ENCODE measurements at regions not wholly inside any gene's neighbourhood (a gene's known extent, or its start where the extent isn't known, plus 50 kb on each side); places are given as distances from the start of the nearest gene placed in this dataset.

- DNase-seq (ENCODE audit: low spot score in 2 of 2), result no peak
- H3K36me3 ChIP-seq, result no peaks in the 10 kb centered on the region
- no peaks in the 10 kb centered on the region for H3K27me3 ChIP-seq
- H3K4me3 ChIP-seq, result no peak overlapping the region
- H3K4me1 ChIP-seq, result peaks cover 3% of the 10 kb centered on the region
- TF ChIP-seq POLR2A (IDR thresholded peaks at IDR 0.05), result no peak
- no peaks in the 10 kb centered on the region for H3K9me3 ChIP-seq
- 40% methylated on average over 2 of the region's 2 CpGs for WGBS
- H3K27ac ChIP-seq, result no peak overlapping the region
Observed at GRCh38 chr4:71251261-71251660, 87.6 kb upstream of the SLC4A4 start.

DNA sequence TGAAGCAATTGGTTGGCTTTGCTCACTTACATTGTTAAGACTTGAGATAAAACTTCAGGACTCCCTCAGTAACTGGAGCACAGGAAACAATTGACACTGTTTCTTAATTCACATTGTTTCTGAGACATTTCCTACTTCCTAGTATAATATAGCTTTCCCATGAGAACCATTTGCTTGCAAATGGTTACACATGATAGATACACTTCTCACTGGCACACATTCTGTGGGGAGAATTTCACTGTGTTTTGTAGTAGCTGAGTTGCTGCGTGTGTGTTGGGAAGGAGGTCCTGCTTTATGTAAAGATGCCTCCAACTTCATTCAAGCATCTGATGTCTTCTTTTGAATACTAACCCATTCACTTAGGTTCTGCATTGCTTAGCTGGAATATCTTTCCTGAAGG, 85.3 kb upstream of the SLC4A4 start:
- Histone ChIP-seq H3K4me1 (peaks cover 3% of the 10 kb centered on the region), H3K27ac (no peak overlapping the region), H3K9me3 (no peaks in the 10 kb centered on the region), H3K4me3 (no peak overlapping the region), H3K36me3 (no peaks in the 10 kb centered on the region), H3K27me3 (no peaks in the 10 kb centered on the region)
- WGBS, result 37% methylated on average over 1 of the region's 1 CpG
- DNase-seq (ENCODE audit: low spot score in 2 of 2), result no peak
- TF ChIP-seq CTCF (IDR thresholded peaks at IDR 0.05), result no peak
- no peak for TF ChIP-seq POLR2AphosphoS5 (IDR thresholded peaks at IDR 0.05)
- no peak for TF ChIP-seq POLR2A (IDR thresholded peaks at IDR 0.05)

DNA sequence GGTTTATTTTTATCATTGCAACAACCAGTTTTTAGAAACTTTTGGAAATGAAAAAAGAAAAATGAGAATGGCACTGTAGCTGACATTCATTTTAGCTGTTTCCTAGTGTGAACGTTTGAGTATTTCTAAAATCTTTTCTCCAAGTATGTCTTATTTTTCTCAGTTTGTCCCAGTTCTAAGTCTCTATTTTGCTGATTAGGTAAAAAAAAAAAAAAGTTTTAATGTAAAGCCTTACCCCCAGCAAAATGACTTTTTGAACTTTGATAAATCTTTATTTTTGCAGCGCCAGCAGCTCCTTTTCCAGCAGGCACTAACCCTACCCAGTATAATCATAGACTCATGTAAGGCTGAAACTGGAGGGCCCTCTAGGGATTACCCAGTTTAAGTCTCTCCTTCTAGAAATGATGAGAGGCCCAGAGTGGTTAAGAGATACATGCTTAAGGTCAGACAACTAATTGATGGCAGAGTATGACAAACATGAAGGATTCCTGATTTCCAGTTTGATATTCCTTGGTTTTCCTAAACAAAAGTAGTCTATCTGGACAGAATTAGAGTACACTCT, 84.3 kb upstream of the SLC4A4 start:
- WGBS, result 79% methylated on average over 2 of the region's 2 CpGs
- no peak overlapping the region for H3K27ac ChIP-seq

DNA sequence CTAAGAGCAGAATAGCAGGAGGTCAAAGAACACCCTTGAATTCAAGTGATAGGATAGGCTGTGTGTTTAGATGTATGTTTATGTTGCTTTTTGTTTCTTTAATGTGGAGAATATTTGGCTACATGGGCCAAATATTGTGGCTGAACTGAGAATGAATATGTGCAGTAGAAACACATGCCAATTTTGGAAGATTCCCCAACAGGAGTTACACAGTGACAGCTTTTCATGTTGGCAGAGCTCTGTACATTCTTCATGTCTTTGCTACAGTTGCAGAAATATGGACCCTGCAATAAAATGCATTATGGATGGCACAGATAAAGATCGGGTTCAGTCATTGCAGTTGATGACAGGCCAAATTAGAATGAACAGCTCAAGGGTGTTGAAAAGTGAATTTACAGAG, 82.8 kb upstream of the SLC4A4 start:
- no peak for DNase-seq (ENCODE audit: low spot score in 2 of 2)
- H3K9me3 ChIP-seq, result no peaks in the 10 kb centered on the region
- H3K4me1 ChIP-seq, result peaks cover 22% of the 10 kb centered on the region
- no peaks in the 10 kb centered on the region for H3K27me3 ChIP-seq
- WGBS, result 73% methylated on average over 1 of the region's 1 CpG
- TF ChIP-seq CTCF (IDR thresholded peaks at IDR 0.05) (no peak), EP300 (IDR thresholded peaks at IDR 0.05) (no peak), POLR2A (IDR thresholded peaks at IDR 0.05) (no peak), POLR2AphosphoS5 (IDR thresholded peaks at IDR 0.05) (no peak)
- no peak overlapping the region for H3K4me3 ChIP-seq
- no peak overlapping the region for H3K27ac ChIP-seq
- no peaks in the 10 kb centered on the region for H3K36me3 ChIP-seq

More for the DNA sequence above, 84.3 kb upstream of the SLC4A4 start:
- Histone ChIP-seq H3K9me3 (no peaks in the 10 kb centered on the region), H3K36me3 (no peaks in the 10 kb centered on the region), H3K4me1 (peaks cover 7% of the 10 kb centered on the region), H3K27me3 (no peaks in the 10 kb centered on the region), H3K4me3 (no peak overlapping the region)
- TF ChIP-seq EP300 (IDR thresholded peaks at IDR 0.05), result no peak
- TF ChIP-seq POLR2AphosphoS5 (IDR thresholded peaks at IDR 0.05), result no peak
- TF ChIP-seq CTCF (IDR thresholded peaks at IDR 0.05), result no peak
- no peak for TF ChIP-seq POLR2A (IDR thresholded peaks at IDR 0.05)
- DNase-seq (ENCODE audit: low spot score in 2 of 2), result no peak

GRCh38 chr4:71257761-71258160, 81.1 kb upstream of the SLC4A4 start:
- H3K36me3 ChIP-seq, result no peaks in the 10 kb centered on the region
- no peak overlapping the region for H3K4me3 ChIP-seq
- H3K4me1 ChIP-seq, result peaks cover 28% of the 10 kb centered on the region
- no peaks in the 10 kb centered on the region for H3K27me3 ChIP-seq
- no peaks in the 10 kb centered on the region for H3K9me3 ChIP-seq
- DNase-seq (ENCODE audit: low spot score in 2 of 2), result no peak
- TF ChIP-seq CTCF (IDR thresholded peaks at IDR 0.05) (no peak), POLR2AphosphoS5 (IDR thresholded peaks at IDR 0.05) (no peak), POLR2A (IDR thresholded peaks at IDR 0.05) (no peak)
- H3K27ac ChIP-seq, result no peak overlapping the region
- 57% methylated on average over 3 of the region's 3 CpGs for WGBS

DNA sequence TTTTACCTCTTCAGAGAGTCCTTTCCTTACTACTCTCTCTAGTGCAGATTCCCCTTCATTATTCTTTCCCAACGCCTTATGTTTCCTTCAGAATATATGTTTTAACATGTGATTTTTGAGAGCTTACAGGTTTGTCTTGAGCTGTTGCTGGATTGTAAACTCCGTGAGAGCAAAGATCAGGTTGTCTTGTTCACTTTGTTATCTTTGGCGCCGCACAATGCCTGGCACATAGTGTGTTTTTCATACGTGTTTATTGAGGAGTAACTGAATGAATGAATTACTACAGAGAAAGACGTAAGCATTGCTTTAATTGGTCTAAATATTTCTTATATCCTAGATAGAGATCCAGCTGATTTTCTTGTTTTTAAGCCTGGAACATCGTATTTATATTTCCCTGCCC, 80.5 kb upstream of the SLC4A4 start:
- DNase-seq (ENCODE audit: low spot score in 2 of 2), result no peak
- H3K9me3 ChIP-seq, result no peaks in the 10 kb centered on the region
- H3K27me3 ChIP-seq, result no peaks in the 10 kb centered on the region
- 85% methylated on average over 7 of the region's 7 CpGs for WGBS
- H3K27ac ChIP-seq, result no peak overlapping the region
- TF ChIP-seq CTCF (IDR thresholded peaks at IDR 0.05) (no peak), POLR2A (IDR thresholded peaks at IDR 0.05) (no peak), POLR2AphosphoS5 (IDR thresholded peaks at IDR 0.05) (no peak), EP300 (IDR thresholded peaks at IDR 0.05) (no peak)
- no peak overlapping the region for H3K4me3 ChIP-seq
- peaks cover 28% of the 10 kb centered on the region for H3K4me1 ChIP-seq
- H3K36me3 ChIP-seq, result no peaks in the 10 kb centered on the region
